Astrocyte of the cerebellum (primary cell): ENCODE measurements at regions not wholly inside any gene's neighbourhood (a gene's known extent, or its start where the extent isn't known, plus 50 kb on each side); places are given as distances from the start of the nearest gene placed in this dataset.

ENCODE experiments used
- DNase-seq: peaks from one replicate; pipeline ENCODE4 v3.0.0-alpha.2; 2011; ENCODE audit warnings: low read depth
- H3K4me3 ChIP-seq: 2 replicates; pipeline ENCODE4 v1.5.1; 2011; ENCODE audit warnings: mild to moderate bottlenecking, low read depth, low read length, moderate library complexity
- in situ Hi-C: cut with HindIII; loops from 2 replicates; pipeline ENCODE4 v1.10.0; 2017; ENCODE audit warnings: low sequenced_read_pairs
- TF ChIP-seq, protein P1 (sequence below): IDR thresholded peaks from 2 replicates; pipeline ENCODE4 v1.5.1; 2012; ENCODE audit warnings: low read length, low read depth, moderate library complexity, mild to moderate bottlenecking; ENCODE audit errors: missing control alignments

DNA sequence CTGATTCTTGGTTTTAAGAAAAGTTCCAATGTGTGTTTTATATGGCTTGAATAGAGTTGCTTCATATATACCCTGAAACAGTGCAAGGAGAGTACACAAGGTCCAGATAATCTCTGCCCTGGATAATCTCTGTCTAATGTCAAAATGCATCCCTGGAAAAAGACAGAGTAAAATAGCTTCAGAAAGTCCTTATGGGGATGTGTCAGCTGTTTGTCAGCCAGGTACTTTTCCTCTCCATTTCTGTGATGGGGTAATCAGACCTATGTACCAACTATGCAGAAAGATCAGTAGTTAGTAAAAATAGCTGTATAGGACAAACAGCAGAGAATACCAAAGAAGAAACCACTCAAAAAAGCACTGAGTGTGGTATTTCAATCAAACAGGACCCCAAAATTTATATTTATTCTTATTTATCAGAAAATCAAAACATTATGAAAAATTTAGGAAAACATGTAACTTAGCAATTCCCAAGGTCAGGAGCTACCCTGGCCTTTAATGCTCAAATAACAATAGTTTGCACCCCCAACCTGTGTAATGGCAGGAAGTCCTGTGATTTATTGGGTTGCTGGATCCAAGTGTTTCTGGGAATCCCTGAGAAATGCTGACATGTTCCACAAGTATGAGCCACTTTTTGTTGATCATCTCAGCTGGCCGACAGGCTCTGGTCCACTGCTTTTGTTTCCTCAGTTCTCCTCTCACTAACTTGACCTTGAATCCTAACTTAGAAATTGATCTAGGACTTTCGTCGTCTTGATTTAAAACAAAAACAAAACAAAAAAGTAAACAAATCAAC is 69.6 kb downstream of the MDH1 start:
- in situ Hi-C loops = no loop called here
- TF ChIP-seq, protein P1, sequence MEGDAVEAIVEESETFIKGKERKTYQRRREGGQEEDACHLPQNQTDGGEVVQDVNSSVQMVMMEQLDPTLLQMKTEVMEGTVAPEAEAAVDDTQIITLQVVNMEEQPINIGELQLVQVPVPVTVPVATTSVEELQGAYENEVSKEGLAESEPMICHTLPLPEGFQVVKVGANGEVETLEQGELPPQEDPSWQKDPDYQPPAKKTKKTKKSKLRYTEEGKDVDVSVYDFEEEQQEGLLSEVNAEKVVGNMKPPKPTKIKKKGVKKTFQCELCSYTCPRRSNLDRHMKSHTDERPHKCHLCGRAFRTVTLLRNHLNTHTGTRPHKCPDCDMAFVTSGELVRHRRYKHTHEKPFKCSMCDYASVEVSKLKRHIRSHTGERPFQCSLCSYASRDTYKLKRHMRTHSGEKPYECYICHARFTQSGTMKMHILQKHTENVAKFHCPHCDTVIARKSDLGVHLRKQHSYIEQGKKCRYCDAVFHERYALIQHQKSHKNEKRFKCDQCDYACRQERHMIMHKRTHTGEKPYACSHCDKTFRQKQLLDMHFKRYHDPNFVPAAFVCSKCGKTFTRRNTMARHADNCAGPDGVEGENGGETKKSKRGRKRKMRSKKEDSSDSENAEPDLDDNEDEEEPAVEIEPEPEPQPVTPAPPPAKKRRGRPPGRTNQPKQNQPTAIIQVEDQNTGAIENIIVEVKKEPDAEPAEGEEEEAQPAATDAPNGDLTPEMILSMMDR = no peak
- H3K4me3 ChIP-seq = no peak overlapping the region
- DNase-seq = no peak

DNA sequence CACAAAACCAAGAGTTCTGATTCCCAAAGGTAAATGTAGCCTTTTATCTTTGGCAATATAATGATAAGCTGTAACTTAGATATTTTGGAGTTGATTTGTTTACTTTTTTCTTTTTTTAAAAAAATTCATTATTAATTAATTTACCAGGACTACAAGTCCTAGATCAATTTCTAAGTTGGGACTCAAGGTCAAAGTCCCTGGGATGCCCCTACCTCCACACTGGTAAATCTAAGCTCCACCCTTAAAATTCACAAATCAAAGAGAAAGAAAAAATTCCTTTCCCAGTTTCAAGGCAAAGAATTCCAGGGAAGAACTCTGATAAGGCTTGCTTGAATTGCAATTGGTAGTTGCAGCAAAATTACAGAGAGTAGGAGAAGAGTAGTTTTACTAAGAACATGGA is 71.3 kb downstream of the MDH1 start:
- DNase-seq = no peak
- TF ChIP-seq, protein P1 = no peak
- in situ Hi-C loops = no loop called here
- H3K4me3 ChIP-seq = no peak overlapping the region

DNA sequence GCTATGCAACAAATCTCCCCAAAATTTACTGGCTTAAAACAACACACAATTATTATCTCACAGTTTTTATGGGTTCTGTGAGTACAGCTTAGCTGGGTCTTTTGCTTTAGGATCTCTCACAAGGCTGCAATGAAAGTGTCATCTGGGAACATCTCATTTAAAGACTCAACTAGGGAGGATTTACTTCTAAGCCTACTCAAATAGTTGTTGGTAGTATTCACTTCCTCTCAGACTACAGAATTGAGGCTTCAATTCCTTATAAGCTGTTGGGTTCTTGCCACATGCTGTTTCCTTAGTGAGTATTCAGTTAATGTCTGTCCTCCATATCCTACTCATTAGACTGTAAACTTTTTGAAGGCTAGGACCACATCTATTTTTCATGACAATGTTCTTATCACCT is 72.3 kb downstream of the MDH1 start:
- no peak overlapping the region for H3K4me3 ChIP-seq
- DNase-seq = no peak
- TF ChIP-seq, protein P1 = no peak
- in situ Hi-C loops = no loop called here

DNA sequence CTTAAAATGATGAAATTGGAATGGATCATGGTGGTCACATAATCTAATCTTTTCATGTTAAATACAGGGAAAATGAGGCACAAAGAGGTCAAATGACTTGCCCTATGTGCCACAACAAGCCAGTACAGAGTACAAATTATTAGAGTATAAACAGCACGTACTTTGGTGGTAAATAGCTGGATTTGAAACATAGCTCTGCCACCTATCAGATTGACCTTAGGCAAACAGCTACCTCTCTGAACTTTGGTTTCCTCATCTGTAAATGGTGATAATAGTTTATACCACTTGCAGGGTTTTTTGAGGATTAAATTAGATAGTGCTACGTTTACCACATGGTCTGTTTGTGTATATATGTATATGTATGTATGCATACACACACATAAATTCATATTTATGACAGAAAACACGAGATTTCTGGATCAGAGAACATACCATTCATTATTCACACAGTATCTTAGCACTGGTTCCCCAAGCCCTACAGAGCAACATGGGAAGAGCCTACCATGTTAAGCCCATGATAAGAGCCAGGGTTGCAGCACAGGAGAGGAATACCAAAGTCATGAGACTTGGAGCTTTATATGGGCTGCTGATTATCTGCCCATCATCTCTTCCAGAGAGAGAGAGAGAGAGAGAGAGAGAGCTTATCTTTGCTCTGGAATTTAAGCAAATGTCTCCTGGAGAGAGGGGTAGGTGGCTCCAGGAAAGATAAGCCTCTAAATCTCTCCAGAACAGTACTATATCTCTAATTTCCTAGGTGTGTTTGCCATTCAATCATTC is 73.5 kb downstream of the MDH1 start:
- no peak overlapping the region for H3K4me3 ChIP-seq
- TF ChIP-seq, protein P1 = no peak
- no peak for DNase-seq
- in situ Hi-C loops = no loop called here

DNA sequence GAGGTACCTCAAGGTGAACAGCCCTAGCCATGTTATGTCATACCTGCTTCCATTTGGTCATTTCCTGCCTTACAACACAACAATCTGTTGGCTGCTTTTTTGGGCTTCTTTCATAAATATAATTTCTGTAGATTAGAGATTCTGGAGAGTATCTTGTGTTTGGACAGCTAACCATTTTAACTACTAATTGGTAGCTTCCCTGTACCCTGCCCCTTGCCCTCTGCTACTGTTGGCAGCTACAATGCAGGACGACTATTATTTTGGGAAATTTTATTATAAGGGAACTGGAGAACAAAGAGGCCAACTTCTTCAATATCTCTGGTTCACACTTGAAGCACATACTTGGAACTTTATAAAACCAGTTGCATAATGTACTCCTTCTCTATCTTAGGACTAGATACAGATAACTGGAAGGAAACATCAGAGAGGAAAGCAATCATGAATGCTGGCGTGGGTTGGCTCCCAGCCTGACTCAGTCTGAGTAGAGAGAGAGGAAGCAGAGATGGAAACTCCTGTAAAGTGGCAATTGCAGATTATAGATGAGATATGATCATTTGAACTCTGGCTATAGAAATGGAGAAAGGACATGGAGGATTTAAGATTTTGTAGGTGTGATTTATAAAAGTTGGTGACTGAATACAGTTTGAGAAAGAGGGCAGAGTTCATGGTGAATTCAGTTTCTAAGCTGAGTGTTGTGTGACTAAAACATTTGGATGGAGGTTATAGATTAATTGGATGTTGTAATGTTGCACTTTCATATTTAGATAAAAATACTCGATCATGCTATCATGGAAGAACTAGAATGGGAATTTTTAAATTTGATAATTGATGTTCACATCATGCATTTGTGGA is 74.5 kb downstream of the MDH1 start:
- in situ Hi-C loops = no loop called here
- DNase-seq = no peak
- H3K4me3 ChIP-seq = no peak overlapping the region
- TF ChIP-seq, protein P1 = no peak

DNA sequence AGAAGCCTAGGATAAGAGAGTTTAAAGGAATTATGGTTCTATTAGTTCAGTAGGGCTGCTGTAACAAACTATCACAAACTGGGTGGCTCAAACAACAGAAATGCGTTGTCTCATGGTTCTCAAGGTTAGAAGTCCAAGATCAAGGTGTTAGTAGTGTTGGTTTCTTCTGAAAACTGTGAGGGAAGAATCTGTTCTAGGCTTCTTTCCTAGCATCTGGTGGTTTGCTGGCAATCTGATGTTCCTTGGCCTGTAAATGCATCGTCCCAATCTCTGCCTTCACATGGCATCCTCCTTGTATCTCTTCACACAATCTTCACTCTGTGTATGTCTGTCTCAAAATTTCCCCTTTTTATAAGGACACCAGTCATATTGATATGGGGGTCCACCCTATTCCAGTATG is 76.3 kb downstream of the MDH1 start:
- DNase-seq = no peak
- in situ Hi-C loops = no loop called here
- H3K4me3 ChIP-seq = no peak overlapping the region
- TF ChIP-seq, protein P1 = no peak
